K562 (cell line): ENCODE measurements at regions not wholly inside any gene's neighbourhood (a gene's known extent, or its start where the extent isn't known, plus 50 kb on each side); places are given as distances from the start of the nearest gene placed in this dataset.
A peak's percentile ranks its signal among the peaks of the same experiment; 100 is the strongest.

Experiments used
- ARID3A ChIP-seq: IDR thresholded peaks from 2 replicates; pipeline ENCODE4 v1.6.1; 2012; ENCODE audit warnings: low read depth, low read length, improper control_type of control experiment, borderline replicate concordance
- CBFA2T2 ChIP-seq: fragments of 450-650 bp; conservative IDR thresholded peaks from 2 replicates; pipeline ENCODE4 v1.6.1; 2017; ENCODE audit warnings: mild to moderate bottlenecking
- FOXJ2 ChIP-seq: fragments of 200-800 bp; sonication (Bioruptor generic); IDR thresholded peaks from 2 replicates; pipeline ENCODE4 v1.6.1; 2016; ENCODE audit warnings: missing genetic modification characterization, missing compliant biosample characterization
- GABPB2 ChIP-seq: fragments of 250-450 bp; sonication (Bioruptor Pico); conservative IDR thresholded peaks from 2 replicates; pipeline ENCODE4 v1.5.1; 2021; ENCODE audit warnings: mild to moderate bottlenecking
- JUN ChIP-seq, 2 experiments: sonication (generic) in 1 of 2; formaldehyde crosslinking in 1 of 2; IDR thresholded peaks; 2 replicates each; pipeline versions ENCODE4 v1.6.1 to v1.8.0; 2012 to 2022; ENCODE audit warnings: borderline replicate concordance in 2 of 2, mild to moderate bottlenecking in 2 of 2, improper control_type of control experiment in 1 of 2, low read depth in 1 of 2, low read length in 1 of 2, missing genetic modification reagents in 1 of 2
- MAX ChIP-seq: sonication (generic); formaldehyde crosslinking; IDR thresholded peaks from 2 replicates; pipeline ENCODE4 v1.9.0; 2022; ENCODE audit warnings: mild to moderate bottlenecking, missing genetic modification reagents
- NR1H2 ChIP-seq: sonication (generic); formaldehyde crosslinking; IDR thresholded peaks from 2 replicates; pipeline ENCODE4 v1.4.0; 2020; ENCODE audit warnings: mild to moderate bottlenecking, missing genetic modification reagents
- PHB ChIP-seq: fragments of 250-450 bp; sonication (Bioruptor Pico); IDR thresholded peaks from 2 replicates; pipeline ENCODE4 v1.5.0; 2021
- RAD21 ChIP-seq, 2 experiments: fragments of 250-450 bp in 1 of 2; fragments of 450-650 bp in 1 of 2; sonication (Bioruptor Pico) in 1 of 2; formaldehyde crosslinking in 1 of 2; IDR thresholded peaks in 1 of 2; conservative IDR thresholded peaks in 1 of 2; 2 replicates each; pipeline versions ENCODE4 v1.4.0 to v1.8.0; 2020 to 2022; ENCODE audit warnings: mild to moderate bottlenecking in 2 of 2, moderate library complexity in 1 of 2
- SETDB1 ChIP-seq: IDR thresholded peaks from one replicate; pipeline ENCODE4 v1.6.1; 2012; ENCODE audit warnings: low read length, control low read depth, inconsistent platforms
- SIN3B ChIP-seq: fragments of 450-650 bp; IDR thresholded peaks from 2 replicates; pipeline ENCODE4 v1.6.1; 2017; ENCODE audit warnings: low read depth, mild to moderate bottlenecking, moderate library complexity
- SOX6 ChIP-seq: fragments of 450-650 bp; IDR thresholded peaks from 2 replicates; pipeline ENCODE4 v1.6.1; 2014; ENCODE audit warnings: mild to moderate bottlenecking
- TAF9B ChIP-seq: fragments of 450-650 bp; IDR thresholded peaks from 2 replicates; pipeline ENCODE4 v1.6.1; 2018; ENCODE audit warnings: mild to moderate bottlenecking; ENCODE audit not compliant: partially characterized antibody
- TCFL5 ChIP-seq: fragments of 250-450 bp; sonication (Bioruptor Pico); conservative IDR thresholded peaks from 2 replicates; pipeline ENCODE4 v1.6.1; 2021; ENCODE audit warnings: mild to moderate bottlenecking, moderate library complexity, matching md5 sums
- ZBTB11 ChIP-seq, 3 experiments: fragments of 200-800 bp in 1 of 3; fragments of 250-450 bp in 1 of 3; fragments of 450-650 bp in 1 of 3; sonication (Bioruptor Pico) in 1 of 3; sonication (Bioruptor generic) in 1 of 3; formaldehyde crosslinking in 1 of 3; IDR thresholded peaks; 2 replicates each; pipeline versions ENCODE4 v1.6.1 to v1.8.0; 2016 to 2022; ENCODE audit warnings: mild to moderate bottlenecking in 2 of 3, missing genetic modification characterization in 2 of 3, missing compliant biosample characterization in 1 of 3, moderate library complexity in 1 of 3
- ZFPM2 ChIP-seq: fragments of 250-450 bp; sonication (Bioruptor Pico); IDR thresholded peaks from 2 replicates; pipeline ENCODE4 v1.5.1; 2022; ENCODE audit warnings: mild to moderate bottlenecking
- ZNF41 ChIP-seq: fragments of 250-450 bp; sonication (Bioruptor Pico); conservative IDR thresholded peaks from 2 replicates; pipeline ENCODE4 v1.4.0; 2020; ENCODE audit warnings: mild to moderate bottlenecking
- TF ChIP-seq, protein P1 (sequence below): fragments of 450-650 bp; IDR thresholded peaks from 2 replicates; pipeline ENCODE4 v1.6.1; 2016; ENCODE audit warnings: antibody characterized with exemption
- TF ChIP-seq, protein P2 (sequence below): fragments of 200-800 bp; sonication (Bioruptor generic); IDR thresholded peaks from 2 replicates; pipeline ENCODE4 v1.6.1; 2017; ENCODE audit warnings: missing genetic modification characterization, missing compliant biosample characterization

GRCh38 chr2:175726223-175726622 lies 275.8 kb downstream of the LNPK start (continued):
- TF ChIP-seq ZBTB11 (CRISPR knock-in tag; IDR thresholded peaks at IDR 0.05) (0 out of 6 replicates have a peak, but pooled peaks of 1 of the 3 experiments have one; percentile 11), FOXJ2 (tag) (0 out of 2 replicates have a peak, but pooled peaks have one; percentile 19), TCFL5 (no peak), ZFPM2 (CRISPR knock-in tag) (no peak), TAF9B (no peak), CBFA2T2 (peak; percentile 65; the same call in 1 of the 2 replicates), JUN (IDR thresholded peaks at IDR 0.05; ENCODE audit: borderline replicate concordance, low read depth, low read length) (peak; percentile 84), JUN (CRISPR knock-in tag; IDR thresholded peaks at IDR 0.05; ENCODE audit: borderline replicate concordance) (no peak), ZNF41 (CRISPR knock-in tag) (no peak), PHB (CRISPR knock-in tag) (no peak), ARID3A (no peak), RAD21 (CRISPR knock-in tag; conservative IDR thresholded peaks at IDR 0.05 in 1 of 2, IDR thresholded peaks at IDR 0.05 in 1 of 2) (peak in 1 of 2 experiments; percentile 6; a peak in 1 of 4 replicates), GABPB2 (CRISPR knock-in tag) (no peak), SIN3B (no peak), SOX6 (peak; percentile 79), MAX (CRISPR knock-in tag) (no peak), SETDB1 (no peak), NR1H2 (no peak)
- TF ChIP-seq, protein P1, sequence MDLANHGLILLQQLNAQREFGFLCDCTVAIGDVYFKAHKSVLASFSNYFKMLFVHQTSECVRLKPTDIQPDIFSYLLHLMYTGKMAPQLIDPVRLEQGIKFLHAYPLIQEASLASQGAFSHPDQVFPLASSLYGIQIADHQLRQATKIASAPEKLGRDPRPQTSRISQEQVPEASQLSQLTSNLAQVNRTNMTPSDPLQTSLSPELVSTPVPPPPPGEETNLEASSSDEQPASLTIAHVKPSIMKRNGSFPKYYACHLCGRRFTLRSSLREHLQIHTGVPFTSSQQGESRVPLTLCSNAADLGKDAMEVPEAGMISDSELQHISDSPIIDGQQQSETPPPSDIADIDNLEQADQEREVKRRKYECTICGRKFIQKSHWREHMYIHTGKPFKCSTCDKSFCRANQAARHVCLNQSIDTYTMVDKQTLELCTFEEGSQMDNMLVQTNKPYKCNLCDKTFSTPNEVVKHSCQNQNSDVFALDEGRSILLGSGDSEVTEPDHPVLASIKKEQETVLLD: no peak
- TF ChIP-seq, protein P2, sequence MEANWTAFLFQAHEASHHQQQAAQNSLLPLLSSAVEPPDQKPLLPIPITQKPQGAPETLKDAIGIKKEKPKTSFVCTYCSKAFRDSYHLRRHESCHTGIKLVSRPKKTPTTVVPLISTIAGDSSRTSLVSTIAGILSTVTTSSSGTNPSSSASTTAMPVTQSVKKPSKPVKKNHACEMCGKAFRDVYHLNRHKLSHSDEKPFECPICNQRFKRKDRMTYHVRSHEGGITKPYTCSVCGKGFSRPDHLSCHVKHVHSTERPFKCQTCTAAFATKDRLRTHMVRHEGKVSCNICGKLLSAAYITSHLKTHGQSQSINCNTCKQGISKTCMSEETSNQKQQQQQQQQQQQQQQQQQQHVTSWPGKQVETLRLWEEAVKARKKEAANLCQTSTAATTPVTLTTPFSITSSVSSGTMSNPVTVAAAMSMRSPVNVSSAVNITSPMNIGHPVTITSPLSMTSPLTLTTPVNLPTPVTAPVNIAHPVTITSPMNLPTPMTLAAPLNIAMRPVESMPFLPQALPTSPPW (CRISPR knock-in tag): no peak
